Astrocyte (in vitro differentiated cells and primary cell): ENCODE measurements at regions not wholly inside any gene's neighbourhood (a gene's known extent, or its start where the extent isn't known, plus 50 kb on each side); places are given as distances from the start of the nearest gene placed in this dataset.

Experiments used
- CTCF ChIP-seq: IDR thresholded peaks from 2 replicates; pipeline ENCODE4 v1.5.1; 2011; ENCODE audit warnings: low read depth, mild to moderate bottlenecking, inconsistent platforms, low read length, moderate library complexity; ENCODE audit not compliant: insufficient read depth
- EZH2 ChIP-seq: IDR thresholded peaks from 2 replicates; pipeline ENCODE4 v1.6.1; 2012; ENCODE audit warnings: mild to moderate bottlenecking, low read length, inconsistent platforms; ENCODE audit not compliant: insufficient read depth

GRCh38 chr6:23154159-23154558 lies 584.8 kb downstream of the HDGFL1 start:
- no peak for TF ChIP-seq EZH2
- no peak for TF ChIP-seq CTCF
